OCI-LY3 (cell line): ENCODE measurements at regions not wholly inside any gene's neighbourhood (a gene's known extent, or its start where the extent isn't known, plus 50 kb on each side); places are given as distances from the start of the nearest gene placed in this dataset.
"Not testable (repeated sequence)": the region's sequence is repeated elsewhere in the genome, so short reads cannot be mapped to it uniquely, and the experiment has no call there.

ENCODE experiments used
- H2AFZ ChIP-seq: fragments of 200-600, 300-600 bp; shearing (Covaris generic); 2 replicates; pipeline ENCODE4 v1.6.0; 2014; ENCODE audit warnings: antibody characterized with exemption, low read depth, low read length
- H3K27ac ChIP-seq: fragments of 200-600, 300-600 bp; sonication (generic); 2 replicates; pipeline ENCODE4 v1.5.1; 2014; ENCODE audit warnings: mild to moderate bottlenecking, low read length, moderate library complexity, mixed read lengths
- H3K27me3 ChIP-seq: fragments of 200-600, 300-600 bp; sonication (generic); 2 replicates; pipeline ENCODE4 v1.6.1; 2014; ENCODE audit warnings: low read depth, low read length, mixed read lengths
- H3K36me3 ChIP-seq: fragments of 200-600, 300-600 bp; sonication (generic); replicated peaks from 2 replicates; pipeline ENCODE3; 2014; ENCODE audit warnings: low read depth, low read length, mixed read lengths
- H3K4me1 ChIP-seq: fragments of 300-600, 200-600 bp; sonication (generic); 2 replicates; pipeline ENCODE4 v1.6.1; 2014; ENCODE audit warnings: low read length, mixed read lengths
- H3K4me2 ChIP-seq: fragments of 200-600, 300-600 bp; sonication (generic); 2 replicates; pipeline ENCODE4 v1.6.1; 2014; ENCODE audit warnings: low read length, mixed read lengths
- H3K4me3 ChIP-seq: fragments of 300-600, 200-600 bp; sonication (generic); 2 replicates; pipeline ENCODE4 v1.5.1; 2014; ENCODE audit warnings: antibody characterized with exemption, mild to moderate bottlenecking, low read length, moderate library complexity
- H3K79me2 ChIP-seq: fragments of 300-600, 200-600 bp; shearing (Covaris generic); 2 replicates; pipeline ENCODE4 v1.6.1; 2014; ENCODE audit warnings: mild to moderate bottlenecking, low read length, mixed read lengths
- H3K9ac ChIP-seq: fragments of 300-600, 200-600 bp; shearing (Covaris generic); 2 replicates; pipeline ENCODE4 v1.6.0; 2014; ENCODE audit warnings: mild to moderate bottlenecking, low read length, moderate library complexity
- H3K9me3 ChIP-seq: fragments of 200-600, 300-600 bp; shearing (Covaris generic); 2 replicates; pipeline ENCODE4 v1.6.1; 2014; ENCODE audit warnings: low read length, mixed read lengths; ENCODE audit not compliant: insufficient read depth
- H4K20me1 ChIP-seq: fragments of 200-600, 300-600 bp; sonication (generic); 2 replicates; pipeline ENCODE4 v1.6.1; 2016; ENCODE audit warnings: low read length, mixed read lengths; ENCODE audit not compliant: insufficient read depth
- EZH2phosphoT487 ChIP-seq: fragments of 200-600 bp; shearing (Covaris generic); IDR thresholded peaks from 2 replicates; pipeline ENCODE4 v1.6.1; 2018; ENCODE audit warnings: antibody characterized with exemption, mixed run types, low read depth
- TF ChIP-seq, protein P1 (sequence below): fragments of 200-600, 300-600 bp; sonication (generic); IDR thresholded peaks from 2 replicates; pipeline ENCODE4 v1.5.1; 2014; ENCODE audit warnings: antibody characterized with exemption, low read length, low read depth

DNA sequence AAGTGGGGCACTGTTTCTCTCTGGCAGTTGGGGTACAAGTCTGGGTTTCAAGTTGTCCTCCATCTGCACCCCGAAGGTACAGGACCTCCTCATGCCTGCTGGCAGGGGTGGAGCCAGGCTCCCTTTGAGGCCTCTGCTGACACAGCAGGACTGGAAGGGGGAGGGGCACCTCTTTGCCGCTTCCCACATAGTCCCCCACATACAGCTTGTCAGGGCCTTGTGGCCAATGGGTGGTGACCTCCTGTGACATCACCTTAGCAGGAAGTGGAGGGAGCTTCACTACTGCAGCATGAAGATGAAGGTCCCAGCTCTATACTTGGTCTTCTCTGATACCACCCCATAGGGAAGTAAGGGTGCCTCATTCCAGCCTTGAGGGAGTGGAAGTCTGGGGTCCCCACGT is 167.8 kb downstream of the RAMP3 start:
- no peaks in the 10 kb centered on the region for H3K4me1 ChIP-seq
- no peak overlapping the region; the same call in 1 of the 2 replicates for H2AFZ ChIP-seq
- no peaks in the 10 kb centered on the region for H3K79me2 ChIP-seq
- TF ChIP-seq EZH2phosphoT487, result no peak
- TF ChIP-seq, protein P1, sequence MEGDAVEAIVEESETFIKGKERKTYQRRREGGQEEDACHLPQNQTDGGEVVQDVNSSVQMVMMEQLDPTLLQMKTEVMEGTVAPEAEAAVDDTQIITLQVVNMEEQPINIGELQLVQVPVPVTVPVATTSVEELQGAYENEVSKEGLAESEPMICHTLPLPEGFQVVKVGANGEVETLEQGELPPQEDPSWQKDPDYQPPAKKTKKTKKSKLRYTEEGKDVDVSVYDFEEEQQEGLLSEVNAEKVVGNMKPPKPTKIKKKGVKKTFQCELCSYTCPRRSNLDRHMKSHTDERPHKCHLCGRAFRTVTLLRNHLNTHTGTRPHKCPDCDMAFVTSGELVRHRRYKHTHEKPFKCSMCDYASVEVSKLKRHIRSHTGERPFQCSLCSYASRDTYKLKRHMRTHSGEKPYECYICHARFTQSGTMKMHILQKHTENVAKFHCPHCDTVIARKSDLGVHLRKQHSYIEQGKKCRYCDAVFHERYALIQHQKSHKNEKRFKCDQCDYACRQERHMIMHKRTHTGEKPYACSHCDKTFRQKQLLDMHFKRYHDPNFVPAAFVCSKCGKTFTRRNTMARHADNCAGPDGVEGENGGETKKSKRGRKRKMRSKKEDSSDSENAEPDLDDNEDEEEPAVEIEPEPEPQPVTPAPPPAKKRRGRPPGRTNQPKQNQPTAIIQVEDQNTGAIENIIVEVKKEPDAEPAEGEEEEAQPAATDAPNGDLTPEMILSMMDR, result no peak
- H3K4me3 ChIP-seq, result no peak overlapping the region
- H3K9ac ChIP-seq, result no peak overlapping the region
- H4K20me1 ChIP-seq, result no peaks in the 10 kb centered on the region
- no peak overlapping the region for H3K27ac ChIP-seq
- no peak overlapping the region for H3K4me2 ChIP-seq
- no peaks in the 10 kb centered on the region for H3K27me3 ChIP-seq
- no peaks in the 10 kb centered on the region for H3K9me3 ChIP-seq
- no peaks in the 10 kb centered on the region for H3K36me3 ChIP-seq

DNA sequence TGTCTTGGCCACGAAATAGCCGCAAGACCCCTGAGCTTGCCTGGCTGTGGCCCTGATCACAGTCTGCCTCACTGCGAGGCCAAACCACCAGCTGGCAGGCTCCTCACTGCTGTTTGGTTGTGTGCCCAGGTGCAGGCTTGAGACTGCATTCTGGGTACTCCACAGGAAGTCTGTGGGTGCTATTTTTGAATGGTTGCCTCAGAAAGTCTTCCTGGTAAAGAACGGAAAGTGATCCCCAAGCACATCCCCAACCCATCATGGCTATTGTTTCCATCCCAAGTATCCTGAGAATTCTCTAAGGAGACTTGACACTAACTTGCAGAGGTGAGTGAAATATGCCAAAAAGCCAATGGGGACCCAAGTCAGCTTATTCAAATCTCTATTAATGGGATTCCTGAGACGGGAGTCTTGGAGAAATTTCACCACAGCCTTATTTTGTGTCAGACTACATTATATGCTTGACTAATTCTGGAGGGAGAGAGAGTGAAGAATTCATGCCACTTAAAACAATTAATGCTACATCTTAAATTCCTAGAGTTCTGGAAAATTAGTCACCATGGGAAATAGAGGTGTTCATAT is 170.9 kb downstream of the RAMP3 start:
- no peaks in the 10 kb centered on the region for H3K4me1 ChIP-seq
- no peaks in the 10 kb centered on the region for H3K36me3 ChIP-seq
- no peak overlapping the region for H3K9ac ChIP-seq
- no peaks in the 10 kb centered on the region for H3K27me3 ChIP-seq
- H3K27ac ChIP-seq, result no peak overlapping the region
- no peak overlapping the region for H3K4me3 ChIP-seq
- TF ChIP-seq EZH2phosphoT487, result no peak
- TF ChIP-seq, protein P1, result no peak
- H4K20me1 ChIP-seq, result no peaks in the 10 kb centered on the region
- no peak overlapping the region for H3K4me2 ChIP-seq
- no peaks in the 10 kb centered on the region for H3K9me3 ChIP-seq
- H3K79me2 ChIP-seq, result no peaks in the 10 kb centered on the region
- no peak overlapping the region for H2AFZ ChIP-seq

DNA sequence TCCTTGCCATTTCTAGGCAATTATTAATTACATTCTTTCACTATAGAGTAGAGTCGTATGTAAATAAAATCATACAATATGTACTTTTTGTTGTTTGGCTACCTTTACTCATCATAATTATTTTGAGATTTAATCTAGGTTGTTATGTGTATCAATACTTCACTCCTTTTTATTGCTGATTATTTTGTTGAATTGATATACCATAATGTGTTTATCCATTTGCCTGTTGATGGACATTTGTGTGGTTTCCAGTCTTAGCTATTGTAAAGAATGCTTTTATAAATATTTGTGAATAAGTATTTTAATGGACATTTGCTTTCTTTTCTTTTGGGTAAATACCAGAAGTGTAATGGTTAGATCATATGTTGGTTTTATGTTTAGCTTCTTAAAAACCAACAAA is 174.0 kb downstream of the RAMP3 start:
- Histone ChIP-seq H3K79me2 (no peaks in the 10 kb centered on the region), H3K4me1 (no peaks in the 10 kb centered on the region), H3K9ac (no peak overlapping the region), H2AFZ (no peak overlapping the region), H4K20me1 (no peaks in the 10 kb centered on the region), H3K4me3 (no peak overlapping the region), H3K27ac (no peak overlapping the region), H3K36me3 (no peaks in the 10 kb centered on the region), H3K9me3 (no peaks in the 10 kb centered on the region), H3K4me2 (no peak overlapping the region), H3K27me3 (no peaks in the 10 kb centered on the region)
- TF ChIP-seq, protein P1, result no peak
- no peak for TF ChIP-seq EZH2phosphoT487

DNA sequence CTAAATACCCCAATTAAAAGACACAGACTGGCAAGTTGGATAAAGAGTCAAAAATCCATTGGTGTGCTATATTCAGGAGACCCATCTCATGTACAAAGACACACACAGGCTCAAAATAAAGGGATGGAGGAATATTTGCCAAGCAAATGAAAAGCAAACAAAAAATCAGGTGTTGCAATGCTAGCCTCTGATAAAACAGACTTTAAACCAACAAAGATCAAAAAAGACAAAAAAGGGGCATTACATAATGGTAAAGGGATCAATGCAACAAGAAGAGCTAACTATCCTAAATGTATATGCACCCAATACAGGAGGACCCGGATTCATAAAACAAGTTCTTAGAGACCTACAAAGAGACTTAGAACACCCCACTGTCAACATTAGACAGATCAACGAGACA is 177.4 kb downstream of the RAMP3 start:
- H3K9ac ChIP-seq, H3K27ac ChIP-seq, H2AFZ ChIP-seq, H3K36me3 ChIP-seq, H3K9me3 ChIP-seq, H3K4me2 ChIP-seq, H4K20me1 ChIP-seq, H3K4me3 ChIP-seq, H3K27me3 ChIP-seq, H3K79me2 ChIP-seq, H3K4me1 ChIP-seq: not testable (repeated sequence)

DNA sequence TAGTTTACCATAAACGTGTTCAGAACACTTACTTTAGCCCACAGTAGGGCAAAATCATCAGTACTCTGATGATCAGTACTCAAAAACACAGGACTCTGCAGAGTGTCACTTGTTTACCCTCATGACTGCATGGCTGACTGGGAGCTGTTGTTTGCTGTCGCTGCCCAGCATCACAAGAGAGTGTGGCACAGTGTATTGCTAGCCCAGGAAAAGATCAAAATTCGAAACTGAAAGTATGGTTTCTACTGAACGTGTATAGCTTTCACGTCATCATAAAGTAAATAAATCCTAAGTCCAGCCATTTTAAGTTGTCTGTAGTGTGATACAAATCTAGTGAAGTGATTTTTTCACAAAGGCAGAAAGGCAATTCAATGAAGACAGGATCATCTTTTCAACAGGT is 184.6 kb downstream of the RAMP3 start:
- Histone ChIP-seq H2AFZ (peak overlapping the region; percentile 93), H3K4me1 (peaks cover 4% of the 10 kb centered on the region; the same call in 1 of the 2 replicates), H3K27ac (no peak overlapping the region), H3K4me2 (peak overlapping the region; percentile 66), H3K79me2 (no peaks in the 10 kb centered on the region), H3K36me3 (no peaks in the 10 kb centered on the region), H3K9me3 (no peaks in the 10 kb centered on the region), H3K4me3 (peak overlapping the region; percentile 19; the same call in 1 of the 2 replicates), H3K9ac (peak overlapping the region; percentile 11; the same call in 1 of the 2 replicates), H3K27me3 (no peaks in the 10 kb centered on the region), H4K20me1 (no peaks in the 10 kb centered on the region)
- no peak for TF ChIP-seq EZH2phosphoT487
- TF ChIP-seq, protein P1, result no peak
